ENCODE measurements at regions not wholly inside any gene's neighbourhood (a gene's known extent, or its start where the extent isn't known, plus 50 kb on each side); places are given as distances from the start of the nearest gene placed in this dataset.

DNA sequence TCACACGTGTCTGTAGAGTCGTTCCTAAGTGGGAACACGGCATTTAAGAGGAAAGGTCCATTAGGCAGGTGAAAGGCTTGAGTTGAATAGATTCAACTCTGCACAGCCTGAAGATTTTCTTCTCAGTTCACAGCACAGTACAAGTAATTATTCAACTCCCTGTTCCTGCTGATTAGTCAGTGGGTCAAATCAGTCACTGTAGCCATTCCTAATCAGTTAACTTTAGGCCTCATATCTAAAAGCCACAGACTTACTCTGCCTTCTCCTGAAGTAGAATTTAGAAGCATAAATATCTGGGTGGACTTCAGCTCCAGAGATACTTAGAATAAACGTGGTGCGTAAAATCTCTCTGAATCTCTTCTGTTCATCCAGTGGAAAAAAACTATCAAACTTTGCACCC is 872.4 kb downstream of the C6orf118 start:
- TF ChIP-seq EZH2phosphoT487 (IDR thresholded peaks at IDR 0.05; ENCODE audit: insufficient read depth, low read depth) (no peak), EZH2 (IDR thresholded peaks at IDR 0.05; ENCODE audit: insufficient read depth, poor library complexity, severe bottlenecking) (no peak)
